ENCODE measurements at regions not wholly inside any gene's neighbourhood (a gene's known extent, or its start where the extent isn't known, plus 50 kb on each side); places are given as distances from the start of the nearest gene placed in this dataset.

- TF ChIP-seq CTCF (IDR thresholded peaks at IDR 0.05): no peak
- no peak for TF ChIP-seq POLR2A (IDR thresholded peaks at IDR 0.05)
Measured at GRCh38 chr4:11152684-11153083, 276.0 kb downstream of the HS3ST1 start.
